Stimulated activated naive CD8-positive, alpha-beta T cell treated with anti-CD3 and anti-CD28 coated beads, Interleukin-15, Interleukin-2, amounts not matched to agents 100 U/mL and 50 U/mL, for 24 hours (primary cell): ENCODE measurements at regions not wholly inside any gene's neighbourhood (a gene's known extent, or its start where the extent isn't known, plus 50 kb on each side); places are given as distances from the start of the nearest gene placed in this dataset.
A peak's percentile ranks its signal among the peaks of the same experiment; 100 is the strongest.

Source experiments
- ATAC-seq: fragments of 150-1000 bp; cut with Tn5 transposase; one replicate; pipeline ENCODE4 v1.10.0; 2021
- DNase-seq: peaks from one replicate; pipeline ENCODE4 v3.0.0; 2021

DNA sequence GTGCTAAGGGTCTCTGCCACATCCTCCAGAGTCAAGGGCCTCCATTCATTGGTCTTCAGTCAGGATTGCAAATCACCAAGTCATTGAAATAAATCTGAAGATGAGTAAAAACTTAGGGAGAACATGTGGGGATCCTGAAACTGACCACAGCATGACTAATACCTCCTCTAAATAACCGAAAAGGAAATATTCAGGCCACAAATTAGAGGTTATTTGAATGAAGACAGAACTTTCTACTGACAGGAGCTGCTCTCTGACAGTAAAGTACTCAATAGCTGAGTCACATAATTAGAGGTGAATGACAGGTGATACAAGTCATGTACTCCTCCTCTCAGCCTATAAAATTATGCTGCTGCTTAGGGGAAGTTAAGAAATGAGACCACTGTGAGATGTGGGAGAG lies 240.2 kb upstream of the F9 start:
- ATAC-seq, result no peak
- no peak for DNase-seq

DNA sequence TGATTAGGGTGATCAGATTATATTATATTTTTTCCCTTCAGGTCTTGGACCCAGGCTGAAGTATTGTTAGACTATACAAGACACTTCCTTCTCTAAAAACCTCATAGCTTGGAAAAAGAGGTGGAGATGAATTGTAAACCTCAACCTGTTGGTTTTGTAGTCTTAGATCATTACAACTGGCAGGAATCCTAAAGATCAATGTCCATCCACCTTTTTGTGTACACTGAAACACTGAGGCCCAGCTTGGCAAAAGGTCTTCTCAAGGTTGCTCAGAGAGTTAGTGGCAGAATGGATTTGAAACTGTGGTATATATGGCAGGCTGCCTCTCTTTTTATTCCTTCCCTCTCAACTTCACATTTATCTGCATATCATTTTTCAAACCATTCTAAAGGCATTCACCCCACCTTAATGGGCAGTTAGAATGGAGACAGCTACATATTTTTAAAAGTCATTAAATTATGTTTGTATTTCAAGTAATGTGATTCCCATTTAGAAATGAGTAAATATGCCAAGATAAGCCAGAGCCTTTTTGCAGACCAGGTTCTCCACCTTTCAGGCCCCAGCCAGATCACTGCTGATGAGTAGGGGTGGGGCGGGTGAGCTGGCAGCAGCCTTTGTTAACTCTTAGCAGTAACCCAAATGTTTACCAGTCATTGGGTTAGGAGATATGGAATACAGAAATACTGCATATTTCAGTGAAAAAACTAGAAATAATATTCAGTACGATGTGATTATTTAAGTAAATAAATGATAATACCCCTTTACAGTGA lies 243.2 kb upstream of the F9 start:
- ATAC-seq (no peak), DNase-seq (no peak)

DNA sequence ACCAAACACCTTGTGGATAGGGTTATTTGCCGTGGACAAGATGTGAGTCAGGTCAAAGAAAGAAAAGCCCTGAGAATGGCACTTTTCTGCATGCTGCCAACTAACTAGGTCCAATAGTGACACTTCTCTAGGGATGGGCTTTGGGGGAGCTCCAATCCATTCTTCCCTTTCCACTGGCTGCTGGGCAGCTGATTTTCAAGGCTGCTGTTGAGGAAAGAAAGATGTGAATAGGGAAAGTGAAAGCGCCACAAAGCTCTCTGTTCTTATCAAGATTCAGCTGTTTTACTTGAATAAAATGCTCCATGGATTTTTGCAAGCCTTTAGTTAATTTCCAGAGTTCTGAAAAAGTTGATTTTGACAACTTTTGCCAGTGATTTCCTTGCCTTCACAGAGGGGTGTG lies 244.2 kb upstream of the F9 start:
- no peak for ATAC-seq
- DNase-seq, result no peak

DNA sequence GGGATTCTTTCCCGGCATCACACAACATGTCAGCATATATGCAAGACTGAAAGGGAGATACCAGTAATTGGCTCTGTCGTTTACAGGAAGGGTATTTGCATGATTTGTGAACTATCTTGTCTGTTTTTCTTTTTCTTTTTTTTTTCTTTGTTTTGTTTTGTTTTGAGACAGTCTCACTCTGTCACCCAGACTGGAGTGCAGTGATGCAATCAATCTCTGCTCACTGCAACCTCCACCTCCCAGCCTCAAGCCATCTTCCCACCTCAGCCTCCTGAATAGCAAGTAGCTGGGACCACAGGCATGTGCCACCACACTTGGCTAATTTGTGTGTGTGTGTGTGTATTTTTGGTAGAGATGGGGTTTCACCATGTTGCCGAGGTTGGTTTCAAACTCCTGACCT lies 262.7 kb upstream of the F9 start:
- DNase-seq, result no peak
- no peak for ATAC-seq

DNA sequence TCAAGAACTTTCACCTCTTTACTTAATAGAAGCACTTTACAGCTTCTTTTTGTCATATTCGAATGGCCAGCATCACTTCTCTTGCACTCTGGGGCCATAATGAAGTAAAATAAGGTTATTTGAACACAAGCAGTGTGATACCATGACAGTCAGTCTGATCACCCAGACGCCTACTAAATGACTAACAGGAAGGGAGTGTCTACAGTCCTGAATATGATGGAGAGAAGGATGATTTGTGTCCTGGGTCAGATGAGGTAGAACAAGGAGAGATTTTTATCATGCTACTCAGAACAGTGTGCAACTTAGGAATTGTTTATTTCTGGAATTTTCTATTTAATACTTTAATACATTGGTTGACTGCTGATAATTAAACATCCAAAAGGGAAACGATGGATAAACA lies 284.2 kb upstream of the F9 start:
- ATAC-seq (no peak), DNase-seq (no peak)

DNA sequence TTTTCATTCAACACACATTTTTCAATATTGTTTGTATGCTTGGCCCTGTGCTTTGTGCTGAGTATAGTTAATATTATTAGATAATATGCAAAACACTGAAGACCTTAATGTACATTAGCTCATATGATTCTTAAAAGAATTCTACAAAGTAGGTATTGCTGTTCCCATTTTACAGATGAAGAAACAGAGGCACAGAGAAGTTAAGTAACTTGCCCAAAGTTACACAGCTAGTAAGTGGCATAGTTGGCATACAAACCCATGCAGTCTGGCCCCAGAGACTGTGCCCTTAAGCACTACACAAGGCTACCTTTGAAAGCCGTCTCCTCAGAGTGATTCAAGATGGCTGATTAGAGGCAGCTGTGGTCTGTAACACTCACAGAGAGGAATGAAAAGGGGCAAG lies 293.4 kb upstream of the F9 start:
- ATAC-seq (no peak), DNase-seq (no peak)

DNA sequence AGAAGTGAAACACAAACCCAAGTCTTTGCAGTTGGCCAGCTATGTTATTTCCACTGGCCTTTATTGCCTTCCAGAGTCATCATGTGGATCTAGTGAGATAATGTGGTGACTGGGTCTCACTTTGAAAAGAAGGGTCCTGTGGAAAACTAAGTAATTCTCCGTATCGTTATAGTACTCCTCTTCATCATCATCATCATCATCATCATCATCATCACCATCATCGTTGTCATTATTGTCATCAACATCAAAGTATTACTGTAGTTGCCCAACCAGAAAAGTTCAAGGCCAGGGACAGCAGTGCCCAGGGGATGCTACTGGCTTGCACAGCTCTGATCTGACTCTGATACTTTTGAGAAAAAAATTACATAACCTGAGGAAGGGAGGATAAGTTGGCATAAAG lies 295.6 kb upstream of the F9 start:
- no peak for ATAC-seq
- DNase-seq, result no peak

DNA sequence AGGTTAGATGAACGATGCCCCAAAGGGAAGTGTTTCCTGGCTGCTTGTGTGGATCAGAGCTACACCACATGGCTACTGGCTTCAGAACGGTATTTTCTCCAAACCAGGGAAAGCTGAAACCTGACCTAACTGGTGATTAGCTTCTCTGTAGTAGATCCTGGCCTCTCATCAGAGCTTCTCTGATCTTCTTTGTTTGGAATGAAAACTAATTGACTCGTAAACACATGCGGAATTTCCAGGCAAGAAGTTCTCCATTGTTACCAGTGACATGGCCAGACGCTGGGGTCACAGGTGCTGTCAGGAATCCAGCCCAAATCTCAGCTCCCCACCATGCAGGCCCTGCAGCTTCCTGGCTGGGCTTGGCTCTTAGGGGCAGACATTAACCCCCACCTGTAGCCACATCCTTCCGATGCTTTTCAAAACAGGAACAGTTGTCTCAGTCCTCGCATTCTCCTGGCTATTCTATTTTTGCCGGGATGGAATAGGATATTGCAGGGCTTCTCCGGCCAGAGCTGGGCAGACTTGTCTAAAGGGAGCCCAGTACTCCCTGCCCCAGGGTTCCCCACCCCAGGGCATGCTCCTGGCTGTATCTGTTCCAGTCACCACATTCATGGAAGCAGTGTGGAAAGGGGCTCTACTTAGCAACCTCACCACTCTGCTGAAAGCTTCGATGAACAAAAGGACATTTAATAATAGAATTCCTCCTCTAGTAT lies 305.4 kb upstream of the F9 start:
- DNase-seq (no peak), ATAC-seq (no peak)

DNA sequence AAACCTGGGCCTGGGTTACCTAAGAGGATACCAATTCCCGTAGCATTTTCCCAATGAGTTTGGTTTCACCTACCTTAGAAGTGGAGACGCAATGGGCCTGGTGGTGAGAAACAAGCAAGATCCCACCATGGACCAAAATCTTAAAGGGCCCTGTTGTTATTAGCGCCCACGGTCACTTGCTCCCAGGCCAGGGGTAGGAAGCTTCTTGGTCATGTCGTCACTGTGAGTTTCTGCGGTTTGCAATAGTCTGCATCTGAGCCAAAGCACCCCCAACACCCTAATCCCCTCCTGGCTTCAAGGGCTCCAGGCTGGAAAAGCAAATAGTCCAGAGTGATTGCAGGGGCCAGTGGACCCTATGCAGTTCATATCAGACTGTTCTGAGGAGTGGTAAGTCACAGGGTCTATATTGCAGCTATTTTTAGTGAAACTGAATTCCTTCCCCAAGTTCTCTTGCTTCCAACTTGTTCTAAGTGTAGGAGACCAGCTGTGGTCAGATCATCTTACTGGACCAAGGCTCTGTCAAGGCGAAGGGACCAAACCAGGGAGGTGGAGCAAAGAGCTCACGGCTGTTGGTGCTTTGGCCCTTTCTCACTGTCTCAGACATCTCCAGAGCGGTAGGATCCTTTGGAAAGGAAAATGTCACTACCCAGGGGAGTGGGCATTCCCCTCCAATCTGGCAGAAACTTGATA lies 307.9 kb upstream of the F9 start:
- no peak for DNase-seq
- ATAC-seq, result no peak

DNA sequence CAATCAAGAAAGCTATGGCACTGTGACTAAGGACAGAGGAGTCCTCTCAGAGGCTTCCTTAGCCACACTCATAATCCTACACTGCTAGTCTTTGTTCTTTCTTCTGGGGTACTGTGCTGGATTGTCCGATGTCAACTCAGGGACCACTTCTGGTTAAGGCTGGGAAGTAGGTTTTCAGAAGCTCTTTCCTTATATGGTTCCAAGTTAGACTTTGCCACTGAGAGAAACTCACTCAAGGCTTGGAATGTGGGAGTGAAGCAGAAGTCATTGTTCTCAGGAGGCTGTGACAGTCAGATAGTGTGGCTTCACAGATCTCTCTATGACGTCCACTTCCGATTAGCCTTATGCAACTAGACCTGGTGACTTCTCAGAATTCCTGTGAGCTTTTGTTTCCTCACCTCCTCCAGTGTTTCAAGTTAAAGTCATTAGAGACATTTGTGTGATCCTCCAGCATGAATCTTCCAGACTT lies 317.3 kb upstream of the F9 start:
- ATAC-seq (no peak), DNase-seq (no peak)

DNA sequence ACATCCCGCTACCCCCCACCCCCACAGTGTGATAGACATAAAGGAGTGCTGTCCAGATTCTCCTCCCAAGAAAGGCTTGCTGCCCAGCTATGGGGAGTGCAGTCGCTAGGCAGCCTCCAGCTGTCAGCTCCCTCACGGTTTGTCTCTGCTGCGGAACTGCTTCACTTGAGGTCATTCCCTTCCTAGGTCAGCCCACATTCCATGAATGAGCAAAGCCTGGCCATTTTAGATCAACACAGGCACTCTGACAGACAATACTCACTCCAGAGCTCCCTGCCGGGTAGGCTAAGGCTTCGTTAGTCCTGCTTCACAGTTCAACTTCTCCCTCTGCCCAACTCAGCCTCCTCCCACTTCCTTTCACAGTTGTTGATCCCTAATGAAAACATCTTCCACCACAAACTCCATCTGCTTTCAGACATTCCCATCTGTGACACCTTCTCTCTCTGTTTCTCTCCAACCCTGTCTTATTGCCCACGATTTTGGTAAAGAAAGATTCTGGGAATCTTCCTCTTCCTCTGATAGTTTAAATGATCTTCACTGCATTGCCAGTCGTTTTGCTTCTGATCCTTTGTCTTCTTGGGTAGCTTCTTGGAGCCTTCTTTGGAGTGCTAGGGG lies 318.9 kb upstream of the F9 start:
- no peak for ATAC-seq

DNA sequence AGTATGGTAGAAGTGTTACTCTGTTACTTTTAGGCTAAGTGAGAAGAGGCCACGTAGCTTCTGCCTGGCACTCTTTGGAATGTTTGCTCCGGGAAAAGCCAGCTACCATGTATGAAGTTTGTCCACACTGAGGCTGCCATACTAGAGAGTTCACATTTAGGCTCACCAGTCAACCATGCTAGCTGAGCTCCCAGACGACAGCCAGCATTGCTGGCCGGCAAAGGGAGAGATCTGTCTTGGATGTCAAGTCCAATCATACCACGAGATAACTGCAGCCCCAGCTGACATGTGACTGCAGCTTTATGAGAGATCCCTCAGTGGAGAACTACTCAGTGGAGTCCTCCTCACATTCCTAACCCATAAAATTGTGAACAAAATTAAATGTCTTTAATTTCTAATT lies 321.2 kb upstream of the F9 start:
- DNase-seq (no peak), ATAC-seq (no peak)

More for the DNA sequence above, 318.9 kb upstream of the F9 start:
- DNase-seq, result no peak

DNA sequence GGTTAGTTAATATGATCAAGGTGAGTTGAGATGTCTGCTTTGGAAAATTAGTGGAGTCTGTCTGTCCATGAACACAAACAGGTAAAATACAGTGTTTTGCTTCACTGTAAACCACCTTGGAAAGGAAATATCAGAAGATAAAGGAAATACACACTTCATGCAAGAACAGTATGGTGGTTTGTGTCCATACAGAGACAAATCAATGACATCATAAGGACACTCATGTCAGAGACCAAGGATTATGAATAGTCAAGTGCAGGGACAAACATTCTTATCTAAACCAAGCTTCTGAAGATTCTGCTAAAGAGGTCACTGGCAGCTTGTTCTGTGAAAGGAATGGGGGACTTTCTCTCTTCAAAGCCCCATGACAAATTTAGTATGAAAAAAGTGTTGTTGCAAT lies 322.9 kb upstream of the F9 start:
- ATAC-seq (no peak), DNase-seq (no peak)

DNA sequence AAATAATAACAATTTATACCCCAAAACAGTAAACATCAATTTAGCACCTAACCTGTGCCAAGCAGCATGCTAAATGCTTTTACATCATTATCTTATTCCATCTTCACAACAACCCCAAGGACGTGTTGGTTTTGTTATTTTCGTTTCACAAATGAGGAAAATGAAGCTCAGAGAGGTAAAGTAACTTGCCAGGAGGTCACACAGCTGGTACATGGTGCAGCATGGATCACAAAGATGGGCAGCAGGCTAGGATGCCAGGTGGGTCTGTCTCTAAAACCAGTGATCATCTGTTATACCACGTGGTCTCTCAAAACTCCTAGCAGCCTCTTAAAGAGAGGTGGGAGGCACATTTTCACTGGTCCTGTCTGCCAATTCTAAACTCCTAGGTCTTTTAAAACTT lies 323.6 kb upstream of the F9 start:
- ATAC-seq (no peak), DNase-seq (no peak)

DNA sequence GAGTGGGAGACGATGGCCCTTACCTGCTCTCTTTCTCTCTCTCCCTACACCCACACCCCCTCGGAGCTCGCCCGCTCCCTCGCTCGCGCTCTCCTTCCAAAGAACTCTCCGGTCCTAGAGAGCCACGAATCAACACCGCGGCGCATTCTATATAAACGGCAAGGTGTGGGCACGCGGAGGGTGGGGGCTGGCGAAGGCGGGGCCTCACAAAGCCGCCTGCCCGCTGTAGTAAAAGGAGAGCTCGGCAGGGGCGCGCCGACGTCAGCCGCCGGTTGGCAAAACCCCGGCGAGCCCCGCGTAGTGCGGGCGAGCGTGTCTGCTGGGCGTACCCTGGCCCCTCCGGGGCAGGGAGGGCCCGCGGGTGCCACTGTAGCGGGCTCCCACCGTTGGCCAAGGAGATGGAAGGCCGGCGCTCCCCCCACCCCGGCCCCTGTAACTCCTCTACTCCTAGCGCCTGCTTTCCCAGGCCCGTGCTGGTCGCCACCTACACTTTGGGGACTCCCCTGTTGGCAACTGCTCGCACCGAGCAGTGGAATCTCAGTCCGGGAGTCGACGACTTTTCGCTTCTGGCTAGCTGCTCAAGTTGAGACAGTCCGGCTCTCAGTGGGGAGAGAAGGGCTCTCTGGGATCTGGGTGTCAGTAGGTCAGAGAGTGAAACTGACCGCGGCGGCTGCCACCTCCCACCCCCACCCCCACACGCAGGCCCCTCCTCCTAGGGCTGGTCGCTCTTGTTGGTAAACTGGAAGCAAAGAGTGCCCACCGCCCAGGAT lies 325.5 kb upstream of the F9 start:
- ATAC-seq, result no peak

DNA sequence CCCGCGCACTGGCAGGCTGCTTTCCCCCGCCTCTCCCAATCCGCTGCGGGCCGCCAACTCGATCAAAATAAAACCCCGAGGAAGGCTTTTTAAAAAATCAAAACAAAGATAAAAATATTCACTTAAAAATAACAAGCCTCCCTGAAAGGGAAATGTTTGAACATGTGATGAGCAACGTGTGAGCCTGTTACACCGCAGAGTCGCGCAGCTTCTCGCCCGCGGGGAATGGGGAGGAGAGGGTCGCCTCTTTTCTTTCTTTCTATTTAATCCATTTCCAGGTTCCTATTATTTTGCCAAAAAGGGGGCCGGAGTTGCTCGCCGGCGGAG lies 326.0 kb upstream of the F9 start:
- no peak for DNase-seq
- no peak for ATAC-seq

More for the DNA sequence above, 325.5 kb upstream of the F9 start:
- DNase-seq, result peak; percentile 8

DNA sequence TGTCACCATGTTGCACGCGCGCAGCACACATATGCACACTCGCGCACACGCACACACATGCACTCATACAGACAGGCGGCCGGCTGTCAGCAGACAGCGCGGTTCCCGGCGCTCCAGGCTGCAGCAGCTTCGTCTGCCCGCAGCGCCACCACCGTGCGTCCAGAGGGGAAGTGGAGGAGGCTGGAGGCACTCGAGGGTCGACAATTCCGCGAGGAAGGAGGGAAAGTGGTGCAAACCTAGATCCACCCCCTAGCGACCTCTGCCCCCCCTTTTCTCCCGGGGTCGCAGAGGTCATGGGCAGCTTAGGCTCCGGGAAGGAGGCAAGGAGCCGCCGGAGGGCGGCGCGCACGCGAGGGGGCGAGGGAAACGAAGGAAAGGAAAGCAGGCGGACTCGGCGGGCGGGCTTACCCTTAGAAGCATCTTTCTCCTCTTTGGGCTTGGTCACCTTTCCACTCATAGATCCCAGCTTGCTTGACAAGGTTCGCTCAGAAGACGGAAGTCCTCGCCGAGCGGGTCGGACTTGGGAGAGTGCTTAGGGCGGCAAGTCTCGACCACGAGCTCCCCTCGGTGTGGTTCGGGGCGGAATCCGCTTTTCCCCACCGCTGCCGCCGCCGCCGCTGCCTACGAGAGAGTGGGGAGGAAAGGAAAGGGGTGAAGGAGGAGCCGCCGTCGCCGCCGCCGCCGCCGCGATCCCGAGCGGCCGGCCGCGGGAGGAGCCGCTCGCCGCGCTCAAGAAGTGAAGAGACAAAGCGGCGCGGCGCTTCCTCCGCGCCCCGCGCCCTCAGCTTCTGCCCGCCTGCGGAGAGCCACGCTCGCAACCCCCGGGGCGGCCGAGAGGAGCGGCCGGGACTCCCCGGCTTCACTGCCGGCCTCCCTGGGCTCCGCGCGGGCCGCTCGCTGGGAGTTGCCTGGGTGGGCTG lies 326.6 kb upstream of the F9 start:
- peak; percentile 3 for DNase-seq
- no peak for ATAC-seq

DNA sequence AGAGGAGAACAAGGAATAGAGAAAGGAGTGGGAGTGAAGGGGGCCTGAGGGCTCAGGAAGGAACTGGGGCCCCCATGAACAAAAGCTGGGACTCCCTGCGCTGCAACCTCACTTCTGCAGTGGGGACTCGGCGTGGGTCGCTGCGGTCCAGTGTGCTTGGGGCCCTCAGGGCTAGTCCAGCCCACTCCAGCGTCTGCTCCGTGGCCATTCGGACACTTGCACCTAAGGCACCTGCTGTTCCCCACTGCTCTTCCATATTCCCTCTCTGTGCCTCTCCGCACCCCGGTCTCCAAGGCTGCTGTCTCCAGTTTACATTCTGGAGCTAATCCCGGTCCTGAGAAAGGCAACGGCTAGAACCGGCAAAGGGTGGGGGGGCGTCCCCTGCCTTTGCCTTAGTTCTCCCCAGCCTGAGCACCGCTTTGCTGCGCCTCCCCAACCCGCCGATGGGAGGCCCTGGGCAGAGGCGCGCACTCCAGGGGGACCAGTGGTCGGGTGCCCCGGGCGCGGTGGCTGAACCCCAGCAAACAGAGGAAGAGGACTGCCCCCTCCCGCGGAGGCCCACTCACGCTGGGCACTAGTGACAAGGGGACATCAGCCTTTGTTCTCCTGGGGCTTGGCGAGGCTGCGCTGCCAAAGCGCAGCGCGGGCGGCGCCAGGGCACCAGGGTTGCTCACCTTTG lies 327.7 kb upstream of the F9 start:
- DNase-seq (no peak), ATAC-seq (no peak)

DNA sequence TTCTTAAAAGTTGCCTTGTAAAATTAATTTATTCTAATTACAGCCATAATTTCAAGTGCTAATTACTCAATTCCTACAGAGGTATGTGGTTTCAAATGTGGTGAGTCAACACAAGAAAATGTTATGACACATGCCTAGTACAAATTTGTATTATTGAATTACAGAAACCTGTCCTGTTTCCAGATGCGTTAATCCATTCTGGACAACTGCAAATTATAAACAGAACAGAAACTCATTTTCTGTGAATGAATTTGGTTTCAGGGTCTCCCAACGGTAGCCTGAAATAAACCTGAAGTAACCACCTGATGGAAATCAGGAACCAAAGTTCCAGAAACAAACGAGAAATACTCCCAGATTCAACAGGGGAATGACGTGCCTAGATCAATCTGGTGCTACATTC lies 328.6 kb upstream of the F9 start:
- ATAC-seq, result no peak
- DNase-seq, result no peak

DNA sequence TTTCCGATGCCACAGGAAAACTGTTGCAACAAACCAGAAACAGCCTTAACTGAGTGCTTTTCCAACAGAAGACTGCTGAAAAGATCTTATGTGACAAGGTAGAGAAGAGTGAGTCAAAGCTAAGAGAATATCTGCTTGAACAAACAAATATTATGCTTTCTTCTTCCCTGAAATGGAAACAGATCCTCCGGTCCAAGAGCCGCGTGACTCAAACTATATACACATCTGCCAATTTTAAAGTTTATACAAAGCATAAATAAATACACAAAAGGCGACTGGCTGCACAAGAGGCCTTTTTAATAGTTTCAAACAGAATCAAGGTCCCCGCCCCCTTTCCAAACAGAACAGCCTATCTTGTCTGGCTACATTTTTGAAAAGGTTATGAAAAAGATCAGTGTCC lies 329.7 kb upstream of the F9 start:
- DNase-seq (no peak), ATAC-seq (no peak)

DNA sequence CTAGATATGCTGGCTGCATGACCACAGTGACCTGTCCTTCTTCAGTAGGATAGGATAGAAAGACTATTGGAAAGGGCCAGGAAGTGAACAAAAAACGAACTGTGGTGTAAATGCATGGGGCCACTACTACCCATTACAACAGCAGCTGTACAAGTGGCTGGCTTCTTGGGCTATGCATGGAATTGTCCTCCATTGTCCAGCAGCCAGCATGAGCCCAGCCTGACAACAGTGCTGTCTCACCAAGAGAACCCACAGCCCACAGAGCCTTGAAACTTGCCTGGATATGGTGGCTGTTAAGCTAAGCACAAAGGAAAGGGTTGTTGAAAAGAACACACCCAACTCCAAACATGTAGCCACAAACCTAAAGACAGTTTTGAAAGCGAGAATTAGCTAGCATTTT lies 330.2 kb upstream of the F9 start:
- ATAC-seq, result no peak
- DNase-seq, result no peak
